A673 (cell line): ENCODE measurements at regions not wholly inside any gene's neighbourhood (a gene's known extent, or its start where the extent isn't known, plus 50 kb on each side); places are given as distances from the start of the nearest gene placed in this dataset.

Source experiments
- BruUV-seq: library from RNA; stranded (reverse); fragments of 400-500 nt; replicated peaks from 2 replicates; lab custom pipeline; 2021; lab: Mats Ljungman, UMichigan
- CTCF ChIA-PET: fragments of 300-600 bp; sonication (Branson Sonifier 250); formaldehyde crosslinking; loops from one replicate; lab custom pipeline; 2022; ENCODE audit warnings: antibody characterized with exemption; lab: Charles Lee
- POLR2A ChIA-PET: fragments of 300-600 bp; sonication (Branson Sonifier 250); formaldehyde crosslinking; loops from one replicate; lab custom pipeline; 2022; ENCODE audit warnings: antibody characterized with exemption; ENCODE audit not compliant: low non-redundant PET; lab: Charles Lee
- DNase-seq: peaks from one replicate; pipeline ENCODE4 v3.0.0-alpha.2; 2015; ENCODE audit warnings: low spot score
- H3K27ac ChIP-seq: fragments of 200-600 bp; sonication (generic); 2 replicates; pipeline ENCODE4 v1.5.1; 2016; ENCODE audit warnings: mixed run types, low read depth, mild to moderate bottlenecking, mixed read lengths, antibody characterized with exemption, low read length; ENCODE audit not compliant: poor library complexity, severe bottlenecking
- H3K27me3 ChIP-seq: fragments of 200-600 bp; sonication (generic); replicated peaks from 2 replicates; pipeline ENCODE4 v1.6.1; 2017; ENCODE audit warnings: mixed run types, low read depth, mild to moderate bottlenecking, mixed read lengths, antibody characterized with exemption, low read length; ENCODE audit not compliant: insufficient read depth, poor library complexity
- H3K36me3 ChIP-seq: fragments of 200-600 bp; sonication (generic); 2 replicates; pipeline ENCODE4 v1.6.1; 2016; ENCODE audit warnings: mixed run types, mild to moderate bottlenecking, mixed read lengths, antibody characterized with exemption, low read length; ENCODE audit not compliant: insufficient read depth, poor library complexity, severe bottlenecking
- H3K4me1 ChIP-seq: fragments of 200-600 bp; sonication (generic); 2 replicates; pipeline ENCODE4 v1.6.1; 2017; ENCODE audit warnings: mixed run types, mild to moderate bottlenecking, mixed read lengths, antibody characterized with exemption, low read length; ENCODE audit not compliant: insufficient read depth, poor library complexity, severe bottlenecking
- H3K4me3 ChIP-seq: fragments of 200-600 bp; sonication (generic); 2 replicates; pipeline ENCODE4 v1.5.1; 2016; ENCODE audit warnings: low read depth, mixed run types, mild to moderate bottlenecking, mixed read lengths, low read length; ENCODE audit not compliant: poor library complexity, severe bottlenecking
- H3K9me3 ChIP-seq: fragments of 200-600 bp; sonication (generic); 2 replicates; pipeline ENCODE4 v1.6.1; 2016; ENCODE audit warnings: mixed run types, low read depth, mild to moderate bottlenecking, mixed read lengths, antibody characterized with exemption, low read length; ENCODE audit not compliant: poor library complexity, severe bottlenecking
- EZH2 ChIP-seq: fragments of 200-600 bp; sonication (generic); IDR thresholded peaks from 2 replicates; pipeline ENCODE4 v1.6.1; 2017; ENCODE audit warnings: borderline replicate concordance, low read depth, mild to moderate bottlenecking, mixed read lengths, antibody characterized with exemption, low read length; ENCODE audit not compliant: poor library complexity, severe bottlenecking
- intact Hi-C: fragments of 100-400 bp; cut with micrococcal nuclease; formaldehyde crosslinking; loops from one replicate; pipeline ENCODE4 v1.10.0; 2022; ENCODE audit not compliant: unreplicated experiment
- TF ChIP-seq, protein P1 (sequence below): fragments of 300-800, 200-600 bp; sonication (generic); conservative IDR thresholded peaks from 2 replicates; pipeline ENCODE4 v1.5.1; 2017; ENCODE audit warnings: low read depth, mild to moderate bottlenecking, antibody characterized with exemption, low read length, moderate library complexity, mixed read lengths

DNA sequence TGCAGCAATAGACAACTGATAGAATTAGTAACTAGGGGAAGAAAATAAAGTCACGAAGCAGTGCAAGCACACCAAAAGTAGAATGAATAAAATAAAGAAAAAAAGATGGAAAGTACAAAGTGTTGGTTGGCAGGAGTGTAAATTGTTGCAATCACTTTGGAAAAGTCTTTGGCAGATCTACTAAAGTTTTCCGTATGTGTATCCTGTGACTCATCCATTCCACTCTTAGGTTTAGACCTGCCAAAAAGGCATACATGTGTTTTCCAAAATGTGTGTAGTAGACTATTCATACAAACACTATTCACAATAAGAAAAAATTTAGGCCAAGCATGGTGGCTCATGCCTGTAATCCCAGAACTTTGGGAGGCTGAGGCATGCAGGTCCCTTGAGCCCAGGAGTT is 282.1 kb upstream of the FSIP2 start:
- Histone ChIP-seq H3K27me3 (no peaks in the 10 kb centered on the region), H3K27ac (no peak overlapping the region), H3K4me1 (no peaks in the 10 kb centered on the region), H3K4me3 (no peak overlapping the region), H3K9me3 (peaks cover 9% of the 10 kb centered on the region), H3K36me3 (no peaks in the 10 kb centered on the region)
- no TSS peak for BruUV-seq
- POLR2A ChIA-PET = no interaction called here
- intact Hi-C loops = no loop called here
- CTCF ChIA-PET = no interaction called here
- TF ChIP-seq, protein P1, sequence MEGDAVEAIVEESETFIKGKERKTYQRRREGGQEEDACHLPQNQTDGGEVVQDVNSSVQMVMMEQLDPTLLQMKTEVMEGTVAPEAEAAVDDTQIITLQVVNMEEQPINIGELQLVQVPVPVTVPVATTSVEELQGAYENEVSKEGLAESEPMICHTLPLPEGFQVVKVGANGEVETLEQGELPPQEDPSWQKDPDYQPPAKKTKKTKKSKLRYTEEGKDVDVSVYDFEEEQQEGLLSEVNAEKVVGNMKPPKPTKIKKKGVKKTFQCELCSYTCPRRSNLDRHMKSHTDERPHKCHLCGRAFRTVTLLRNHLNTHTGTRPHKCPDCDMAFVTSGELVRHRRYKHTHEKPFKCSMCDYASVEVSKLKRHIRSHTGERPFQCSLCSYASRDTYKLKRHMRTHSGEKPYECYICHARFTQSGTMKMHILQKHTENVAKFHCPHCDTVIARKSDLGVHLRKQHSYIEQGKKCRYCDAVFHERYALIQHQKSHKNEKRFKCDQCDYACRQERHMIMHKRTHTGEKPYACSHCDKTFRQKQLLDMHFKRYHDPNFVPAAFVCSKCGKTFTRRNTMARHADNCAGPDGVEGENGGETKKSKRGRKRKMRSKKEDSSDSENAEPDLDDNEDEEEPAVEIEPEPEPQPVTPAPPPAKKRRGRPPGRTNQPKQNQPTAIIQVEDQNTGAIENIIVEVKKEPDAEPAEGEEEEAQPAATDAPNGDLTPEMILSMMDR = no peak
- no peak for TF ChIP-seq EZH2
- DNase-seq = no peak

DNA sequence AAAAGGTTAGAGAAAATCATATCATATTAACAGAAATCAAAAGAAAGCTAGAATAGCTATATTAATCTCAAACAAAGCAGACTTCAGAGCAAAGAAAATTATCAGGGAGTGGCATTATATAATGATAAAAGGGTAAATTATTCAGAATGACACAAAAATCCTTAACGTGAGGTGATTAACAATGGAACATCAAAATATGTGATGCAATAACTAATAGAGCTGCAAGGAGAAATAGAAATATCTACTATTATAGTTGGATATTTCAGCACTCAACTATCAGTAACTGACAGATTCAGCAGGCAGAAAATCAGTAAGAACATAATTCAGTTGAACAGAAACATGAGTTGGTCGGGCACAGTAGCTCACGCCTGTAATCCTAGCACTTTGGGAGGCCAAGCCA is 275.1 kb upstream of the FSIP2 start:
- BruUV-seq = no TSS peak
- TF ChIP-seq, protein P1 = no peak
- no peak for TF ChIP-seq EZH2
- CTCF ChIA-PET = no interaction called here
- POLR2A ChIA-PET = no interaction called here
- intact Hi-C loops = no loop called here
- H3K27ac ChIP-seq = no peak overlapping the region
- H3K36me3 ChIP-seq = no peaks in the 10 kb centered on the region
- H3K9me3 ChIP-seq = no peaks in the 10 kb centered on the region
- no peak for DNase-seq
- no peaks in the 10 kb centered on the region for H3K27me3 ChIP-seq
- H3K4me3 ChIP-seq = no peak overlapping the region
- H3K4me1 ChIP-seq = no peaks in the 10 kb centered on the region

DNA sequence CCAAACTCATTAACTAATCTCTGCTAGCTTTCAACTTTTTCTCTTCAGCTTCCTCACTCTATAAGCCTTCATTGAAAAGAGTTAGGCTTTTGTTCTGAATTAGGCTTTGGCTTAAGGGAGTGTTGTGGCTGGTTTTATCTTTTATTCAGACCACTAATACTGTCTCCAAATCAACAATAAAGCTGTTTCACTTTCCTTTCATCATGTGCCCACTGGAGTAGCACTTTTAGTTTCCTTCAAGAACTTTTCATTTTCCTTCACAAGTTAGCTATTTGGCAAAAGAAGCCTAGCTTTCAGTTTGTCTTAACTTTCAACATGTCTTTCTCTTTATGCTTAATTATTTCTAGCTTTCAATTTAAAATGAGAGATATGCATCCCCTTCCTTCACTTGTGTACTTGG is 271.7 kb upstream of the FSIP2 start:
- TF ChIP-seq, protein P1 = no peak
- no peak for TF ChIP-seq EZH2
- CTCF ChIA-PET = interaction anchor here (0.7 kb wide), 1 partner anchor 681 kb away, joined by 3 read pairs; no protein-coding TSS in a partner anchor
- intact Hi-C loops = no loop called here
- Histone ChIP-seq H3K4me1 (no peaks in the 10 kb centered on the region), H3K27ac (no peak overlapping the region), H3K36me3 (no peaks in the 10 kb centered on the region), H3K4me3 (no peak overlapping the region), H3K27me3 (peaks cover 4% of the 10 kb centered on the region), H3K9me3 (no peaks in the 10 kb centered on the region)
- no TSS peak for BruUV-seq
- POLR2A ChIA-PET = no interaction called here
- DNase-seq = no peak
